Inflammatory macrophage (primary cell): ENCODE measurements at regions not wholly inside any gene's neighbourhood (a gene's known extent, or its start where the extent isn't known, plus 50 kb on each side); places are given as distances from the start of the nearest gene placed in this dataset.
"Not testable (repeated sequence)": the region's sequence is repeated elsewhere in the genome, so short reads cannot be mapped to it uniquely, and the experiment has no call there.

Source experiments
- DNase-seq, 2 donors: peaks; one replicate each; pipeline ENCODE4 v3.0.0-alpha.2; 2020 to 2022

DNA sequence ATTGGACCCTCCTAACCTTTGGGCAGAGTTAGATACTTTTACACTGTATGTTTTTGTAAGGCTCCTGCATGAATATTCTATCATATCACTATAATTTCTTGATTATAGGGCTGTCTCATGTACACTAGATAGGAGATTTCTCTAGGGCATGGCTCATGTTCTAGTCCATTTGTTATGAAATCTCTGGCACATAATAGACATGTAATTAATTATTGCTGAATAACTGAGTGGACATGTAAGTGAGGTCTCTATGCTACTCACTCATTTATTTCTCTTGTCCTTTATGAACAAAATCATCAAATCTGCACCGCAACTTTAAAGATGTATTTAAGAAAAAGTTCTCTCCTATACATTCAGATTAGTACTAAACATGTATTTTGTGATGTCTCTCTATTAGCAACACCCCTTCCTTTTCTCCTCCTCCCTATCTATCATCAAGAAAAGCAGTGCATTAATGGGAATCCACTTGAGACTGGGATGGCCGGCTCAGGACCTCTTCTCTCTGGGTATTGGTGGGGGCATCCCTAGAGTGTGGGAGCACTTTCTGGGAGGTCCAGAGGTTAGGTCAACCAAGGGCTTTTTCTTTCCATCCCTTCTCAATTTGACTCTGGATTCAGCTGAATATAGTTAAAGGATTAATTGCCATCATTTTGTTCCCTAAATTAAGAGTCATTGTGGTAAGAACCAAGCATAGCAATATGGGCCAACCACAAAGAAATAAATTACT, 168.0 kb upstream of the HMGA2 start:
- no peak for DNase-seq

DNA sequence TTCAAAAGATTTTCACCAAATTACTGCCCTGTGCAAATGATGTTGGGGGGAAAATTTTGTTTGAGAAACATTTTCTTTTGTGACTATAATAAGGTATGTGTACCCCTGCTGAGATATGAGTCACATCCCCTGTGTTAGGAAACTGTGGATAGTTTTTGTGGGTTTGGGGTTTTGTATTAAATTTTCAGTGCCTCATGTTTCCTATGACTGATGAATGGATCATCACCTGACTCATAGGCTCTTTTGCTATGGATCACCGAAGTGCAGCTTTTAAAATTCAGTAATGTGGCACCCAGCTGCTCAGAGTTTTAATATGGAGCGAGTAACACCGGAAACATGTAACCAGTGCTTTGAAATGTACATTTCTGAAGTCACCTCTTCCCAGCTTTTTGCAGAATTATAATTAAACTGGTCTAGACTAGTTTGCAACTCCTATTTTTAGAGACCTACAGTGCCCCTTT, 167.4 kb upstream of the HMGA2 start:
- DNase-seq = peak; percentile 3 to 11

DNA sequence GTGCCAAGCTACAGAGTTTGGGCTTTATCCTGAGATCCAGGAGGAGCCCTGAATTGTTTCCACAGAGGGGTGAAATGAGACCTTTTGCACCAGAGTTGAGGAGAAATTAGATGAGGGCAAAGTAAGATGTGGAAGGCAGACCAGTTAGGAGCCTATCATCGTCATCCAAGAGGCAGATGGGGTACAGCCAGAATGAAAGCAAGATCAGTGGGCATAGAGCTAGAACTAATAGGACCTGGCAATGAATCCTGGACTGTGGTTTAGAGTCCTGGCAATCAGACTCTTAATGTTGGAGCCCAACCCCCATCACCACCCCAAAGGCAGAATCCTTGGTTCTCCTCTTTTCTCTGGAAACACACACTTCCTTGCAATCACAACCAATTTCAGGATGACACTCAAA, 166.6 kb upstream of the HMGA2 start:
- DNase-seq = no peak

DNA sequence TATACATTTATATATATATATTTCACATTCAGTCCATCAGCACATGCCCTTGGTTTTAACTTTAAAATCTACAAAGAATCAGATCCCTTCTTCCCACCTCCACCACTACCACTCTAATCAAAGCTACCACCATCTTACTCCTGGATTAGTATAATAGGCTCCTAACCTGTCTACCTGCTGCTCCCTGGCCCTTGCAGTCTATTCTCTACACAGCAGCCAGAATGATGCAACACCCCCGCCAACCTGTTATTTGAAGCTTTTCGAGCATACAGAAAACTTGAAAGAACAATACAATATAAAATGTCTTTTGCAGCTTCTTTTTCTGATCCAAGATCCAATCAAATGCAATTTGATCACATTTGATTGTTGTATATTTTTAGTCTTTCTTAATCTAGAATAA, 165.9 kb upstream of the HMGA2 start:
- DNase-seq = no peak

DNA sequence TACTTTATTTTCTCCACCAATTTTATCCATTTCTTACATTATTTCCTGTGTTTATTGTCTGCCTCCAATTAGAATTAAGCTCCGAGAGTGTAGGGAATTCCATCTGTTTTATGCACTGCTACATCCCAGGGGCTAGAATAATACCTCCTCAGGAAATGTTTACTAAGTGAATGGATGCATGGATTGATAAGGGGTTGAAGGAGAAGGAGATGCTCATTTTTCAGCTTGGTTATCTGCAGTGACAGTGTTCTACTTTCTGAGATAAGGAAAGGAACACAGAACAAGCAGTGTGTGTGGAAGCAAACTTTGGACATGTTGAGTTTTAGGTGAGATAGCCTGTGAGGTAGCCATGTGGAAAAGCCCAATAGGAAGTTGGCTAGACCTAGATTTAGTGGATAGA, 164.6 kb upstream of the HMGA2 start:
- no peak for DNase-seq

DNA sequence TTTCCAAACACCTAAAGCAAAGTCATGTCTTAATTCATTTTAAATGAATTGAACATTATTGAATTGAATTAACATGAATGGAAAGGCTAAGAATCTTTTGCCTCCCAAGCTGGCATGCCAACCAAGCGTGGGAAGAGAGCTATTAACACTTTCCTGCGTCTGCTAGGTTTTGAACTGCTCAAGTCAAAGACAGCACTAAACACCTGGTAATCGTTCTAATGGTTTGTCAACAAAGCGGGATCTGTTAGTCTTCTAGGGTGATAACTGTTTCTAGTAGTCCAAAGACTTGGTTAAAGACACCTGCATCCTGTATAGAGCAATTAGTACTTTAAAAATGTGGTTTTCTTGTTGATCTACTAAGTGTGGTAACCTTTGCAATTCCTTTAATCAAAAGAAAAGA, 164.2 kb upstream of the HMGA2 start:
- no peak for DNase-seq

DNA sequence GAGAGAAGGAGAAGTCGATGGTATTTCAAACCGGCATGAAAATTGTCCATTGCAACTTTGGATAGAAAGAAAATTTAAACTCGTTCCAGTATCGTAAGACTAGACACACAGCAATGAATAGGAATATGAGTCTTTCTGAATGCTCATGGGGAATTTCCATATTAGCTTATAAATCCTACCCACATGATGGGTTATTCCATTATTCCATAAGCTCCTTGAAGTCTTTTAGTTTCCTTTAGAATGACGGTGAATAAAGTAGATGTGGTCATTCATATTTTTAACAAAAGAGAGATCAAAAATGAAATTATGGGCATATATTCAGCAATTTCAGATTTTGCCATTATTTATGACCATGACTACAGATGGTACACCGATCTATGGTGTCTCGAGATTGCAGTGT, 163.4 kb upstream of the HMGA2 start:
- DNase-seq = no peak

DNA sequence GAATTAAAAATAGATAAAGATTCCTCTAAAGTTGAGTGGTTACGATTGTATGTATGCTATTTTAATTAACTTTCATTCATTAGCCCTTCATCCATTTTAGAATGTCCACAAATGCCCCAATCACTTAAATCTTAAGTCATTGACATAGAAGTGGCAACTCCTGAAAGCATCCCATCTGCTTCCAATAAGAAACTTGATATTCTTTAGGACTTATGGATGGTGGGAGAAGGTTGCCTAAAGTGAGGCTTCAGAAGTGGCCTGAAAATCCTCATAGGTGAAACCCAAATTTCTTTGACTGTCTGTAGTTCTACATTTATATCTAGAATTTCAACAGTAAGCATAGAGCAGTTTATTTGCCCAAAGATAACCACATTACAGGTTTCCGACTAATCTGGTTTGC, 161.7 kb upstream of the HMGA2 start:
- DNase-seq = no peak

DNA sequence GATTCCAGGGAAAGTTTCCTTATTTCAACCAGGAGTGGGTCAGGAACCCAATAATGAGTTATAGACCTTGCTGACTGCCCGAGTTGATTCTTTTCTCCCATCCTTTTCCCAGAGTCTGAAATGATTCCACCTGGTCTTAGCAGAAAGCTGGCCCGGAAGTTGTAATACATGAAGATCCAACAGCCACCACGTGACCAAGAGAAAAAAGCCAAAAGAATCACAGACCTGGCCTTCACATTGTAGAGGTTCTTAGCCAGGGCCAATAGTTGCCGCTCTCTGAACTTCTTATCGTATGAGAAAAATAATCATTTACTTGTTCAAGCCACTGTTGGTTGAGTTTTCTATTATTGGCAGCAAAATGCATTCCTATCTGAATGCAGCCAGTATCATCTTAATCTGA, 161.2 kb upstream of the HMGA2 start:
- no peak for DNase-seq

DNA sequence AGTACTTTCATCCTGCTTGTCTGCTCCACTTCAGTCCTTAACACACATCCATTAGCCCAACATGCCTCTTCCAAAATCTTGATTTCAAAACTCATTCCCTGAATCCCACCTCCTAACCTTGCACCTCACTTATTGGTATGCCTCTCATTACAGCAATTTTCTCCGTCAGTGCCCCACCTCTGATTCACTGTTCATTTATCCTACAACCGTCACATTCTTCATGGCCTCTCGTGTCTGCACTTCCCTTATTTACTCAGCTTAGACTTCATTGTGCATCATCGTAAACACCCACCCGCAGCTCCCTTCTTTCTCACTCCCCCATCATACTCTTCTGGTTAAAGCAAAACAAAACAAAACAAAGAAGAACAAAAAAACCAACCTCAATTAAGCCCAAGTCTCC, 160.6 kb upstream of the HMGA2 start:
- DNase-seq = no peak

DNA sequence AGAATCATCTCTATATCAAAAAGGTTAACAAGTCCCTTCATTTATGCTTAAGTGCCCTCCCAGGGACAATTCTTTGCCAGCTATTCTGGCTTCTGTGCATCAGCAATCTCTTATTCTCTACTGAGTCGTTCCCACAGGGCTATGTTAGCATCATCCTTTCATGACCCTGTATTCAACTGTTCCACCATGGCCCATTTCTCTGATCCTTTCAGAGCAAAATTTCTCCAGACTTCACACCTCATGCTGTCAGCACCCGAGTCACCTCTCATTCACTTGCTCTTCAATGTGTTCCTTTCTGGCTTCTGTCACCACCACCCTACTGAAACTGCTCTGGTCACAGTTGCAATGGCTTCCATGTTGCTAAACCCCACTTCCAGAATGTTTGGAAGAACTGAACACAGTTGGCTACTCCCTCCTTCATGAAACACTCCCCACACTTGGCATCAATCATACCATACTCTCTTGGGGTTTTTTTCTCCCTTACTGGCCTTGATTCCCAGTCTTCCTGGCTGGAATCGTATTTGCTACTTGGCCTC, 159.5 kb upstream of the HMGA2 start:
- no peak for DNase-seq

DNA sequence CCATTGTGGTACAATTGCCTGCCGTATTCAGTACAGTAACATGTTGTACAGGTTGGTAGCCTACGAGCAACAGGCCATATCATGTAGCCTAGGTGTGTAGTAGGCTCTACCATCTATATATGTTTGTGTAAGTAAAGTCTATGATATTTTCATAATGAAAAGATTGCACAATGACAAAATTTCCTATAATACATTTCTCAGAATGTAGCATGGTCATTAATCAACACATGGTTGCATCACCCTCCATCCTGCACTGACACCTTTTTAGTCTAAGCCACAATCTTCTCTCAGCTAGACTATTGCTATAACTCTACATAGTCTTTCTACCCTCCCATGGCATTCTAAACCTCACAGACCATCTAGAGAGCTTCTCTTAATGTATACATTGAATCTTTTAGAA, 158.5 kb upstream of the HMGA2 start:
- DNase-seq = no peak

DNA sequence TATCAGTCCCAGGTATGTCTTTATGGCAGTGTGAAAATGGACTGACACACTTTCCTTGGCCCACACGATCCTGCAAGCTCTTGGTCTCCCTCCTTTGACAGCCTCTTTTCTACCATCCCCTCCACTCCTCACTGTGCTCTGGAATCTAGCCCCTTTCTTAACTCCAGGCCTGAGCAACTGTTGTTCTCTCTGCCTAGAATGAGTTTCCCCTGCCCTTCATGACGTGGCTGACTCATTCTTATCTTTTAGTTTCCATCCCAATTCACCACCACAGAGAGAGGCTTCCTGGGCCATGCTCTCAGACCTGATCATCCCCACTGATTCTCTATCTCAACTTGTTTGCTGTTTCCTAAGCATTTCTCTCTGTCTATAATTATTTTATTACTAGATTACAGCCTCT, 157.4 kb upstream of the HMGA2 start:
- DNase-seq = no peak

DNA sequence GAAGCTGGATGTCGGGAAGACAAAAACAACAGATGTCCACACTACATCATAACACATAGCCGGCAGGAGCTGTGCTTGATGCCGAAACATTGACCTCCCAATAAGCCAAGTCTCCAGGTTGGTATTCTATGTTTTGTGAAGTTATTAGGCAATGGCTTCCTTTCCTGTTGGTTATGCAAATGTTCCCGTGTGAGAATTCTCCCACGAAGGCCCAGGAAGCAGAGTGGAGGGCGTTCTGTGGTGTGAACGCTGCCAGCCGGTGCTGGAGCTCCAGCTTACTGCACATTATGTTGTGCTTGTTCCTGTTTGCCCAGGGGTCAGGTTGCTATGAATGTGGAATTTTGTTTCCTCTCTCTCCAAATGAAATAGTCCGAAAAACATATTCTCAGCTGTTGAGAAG, 156.4 kb upstream of the HMGA2 start:
- no peak for DNase-seq

DNA sequence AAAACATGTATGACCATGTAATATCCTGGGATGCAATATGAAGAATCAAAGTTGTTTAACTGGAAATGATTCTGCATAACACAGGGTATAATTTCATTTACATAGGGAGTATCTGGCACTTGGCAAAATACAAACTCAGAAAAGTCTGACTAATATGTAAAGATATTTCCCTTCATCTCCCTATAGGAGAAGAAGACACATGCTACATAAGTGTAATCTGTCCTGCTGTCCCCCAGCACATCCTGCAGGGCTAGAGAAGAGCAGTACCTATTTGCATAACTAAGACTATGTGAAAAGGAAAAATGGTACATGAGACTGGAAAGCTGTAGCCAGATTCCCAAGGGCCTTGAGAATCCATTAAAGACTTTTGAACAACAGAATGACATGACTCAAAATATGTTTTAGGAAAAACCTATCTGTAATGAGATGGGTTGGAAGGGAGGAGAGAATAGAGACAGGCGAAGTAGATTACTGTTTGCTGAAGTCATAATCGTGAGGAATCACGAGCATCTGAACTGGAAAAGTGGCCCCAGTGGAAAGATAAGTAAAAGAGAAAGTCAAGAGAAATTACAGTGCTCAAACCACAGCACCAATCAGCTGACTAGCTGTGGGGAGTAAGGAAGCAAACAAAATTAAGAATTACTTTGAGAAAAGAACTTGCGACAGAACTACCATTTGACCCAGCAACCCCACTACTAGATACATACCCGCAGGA, 155.1 kb upstream of the HMGA2 start:
- DNase-seq = no peak

DNA sequence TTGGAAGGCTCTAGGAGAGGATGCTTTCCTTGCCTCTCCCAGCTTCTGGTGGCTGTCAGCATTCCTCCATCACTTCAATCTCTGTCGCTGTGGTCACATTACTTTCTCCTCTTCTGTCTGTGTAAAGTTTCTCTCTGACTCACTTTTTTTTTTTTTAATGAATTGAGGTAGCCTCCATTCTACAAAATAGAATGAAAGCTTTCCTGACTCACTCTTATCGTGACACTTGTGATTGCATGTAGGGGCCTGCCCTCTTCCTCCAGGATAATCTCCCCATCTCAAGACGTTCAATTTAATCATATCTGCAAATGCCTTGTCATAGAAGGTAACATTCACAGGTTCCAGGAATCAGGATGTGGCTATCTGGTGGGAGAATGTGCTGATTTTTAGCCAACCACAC, 153.5 kb upstream of the HMGA2 start:
- no peak for DNase-seq

DNA sequence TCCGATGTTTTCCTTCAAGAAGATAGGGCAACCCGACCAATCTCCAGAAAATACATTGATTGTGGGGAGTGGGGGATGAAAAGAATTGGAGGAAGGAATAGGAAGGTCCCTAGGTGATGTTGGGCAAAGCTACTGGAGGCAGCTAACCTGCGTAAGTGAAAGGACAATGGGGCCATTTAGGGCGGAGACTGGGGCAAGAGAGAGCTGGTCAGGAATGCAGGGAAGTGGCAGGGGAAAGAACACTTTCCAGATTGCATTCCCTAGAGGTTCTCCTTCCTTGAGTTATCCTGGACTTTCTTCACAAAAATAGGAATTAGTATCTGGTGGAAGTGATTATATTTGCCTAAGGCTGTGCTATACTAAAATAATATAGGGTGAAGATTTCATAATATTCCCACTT, 151.8 kb upstream of the HMGA2 start:
- DNase-seq = no peak

DNA sequence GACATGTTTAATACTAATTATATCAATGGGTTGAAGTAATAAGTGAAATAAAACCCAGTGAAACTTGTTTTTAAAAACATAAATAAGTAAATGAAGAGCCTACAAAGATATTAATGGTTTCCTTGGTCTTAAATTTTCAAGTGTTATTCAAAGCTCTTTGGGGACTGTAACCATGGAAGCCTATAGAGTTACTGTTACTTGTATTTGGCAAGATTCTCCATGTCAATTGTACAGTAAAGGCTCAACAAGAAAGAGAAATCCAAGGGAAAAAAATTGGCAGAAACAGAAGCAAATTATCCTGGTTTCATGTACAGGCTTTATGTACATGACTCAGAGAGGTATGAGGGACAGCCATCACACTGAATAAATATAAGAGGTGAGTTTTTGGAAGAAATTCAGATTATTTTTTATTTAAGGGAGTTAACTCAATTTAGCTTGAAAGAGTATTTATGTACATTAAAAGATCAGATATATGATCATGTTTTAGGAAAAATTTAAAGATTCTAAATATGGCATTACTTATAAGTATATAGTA, 151.1 kb upstream of the HMGA2 start:
- no peak for DNase-seq

DNA sequence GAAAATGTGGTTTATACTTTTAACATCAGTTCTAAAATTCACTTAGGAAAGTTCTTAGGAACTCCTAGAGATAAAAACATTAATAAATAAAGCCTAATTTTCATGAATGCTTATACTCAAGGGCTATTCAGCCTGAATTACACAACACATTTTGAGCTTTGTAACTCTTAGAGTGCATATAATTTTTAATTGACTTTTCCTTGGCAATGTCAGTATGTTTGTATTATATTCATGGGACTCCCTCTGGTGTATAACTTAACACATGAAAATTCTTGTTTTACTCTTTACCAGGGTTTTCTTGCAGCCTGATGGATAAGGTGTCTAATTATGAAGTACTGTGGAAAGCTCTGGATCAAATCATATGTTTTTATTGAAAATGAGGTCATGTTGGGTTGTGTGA, 150.6 kb upstream of the HMGA2 start:
- no peak for DNase-seq

DNA sequence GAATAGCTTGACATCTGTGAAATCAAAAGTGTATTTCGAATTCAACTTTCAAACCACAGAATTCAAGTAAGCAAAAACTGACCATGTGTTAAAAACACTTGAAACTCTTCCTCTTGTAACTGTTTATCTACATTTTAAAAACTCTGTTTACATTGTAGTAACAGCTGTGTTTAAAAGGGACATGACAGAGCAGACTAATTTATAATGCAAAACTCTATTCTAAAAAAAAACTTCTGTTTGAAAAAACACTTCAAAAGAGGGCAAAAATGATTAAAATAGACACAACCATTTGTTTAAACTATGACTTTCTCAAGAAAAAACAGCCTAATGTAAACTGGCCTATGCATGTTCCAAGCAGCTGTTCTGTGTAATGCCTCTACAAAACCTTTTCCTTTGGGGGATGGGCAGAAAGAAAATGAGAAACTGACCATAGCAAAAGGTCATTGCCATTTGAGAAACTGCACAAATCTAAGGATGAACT, 149.1 kb upstream of the HMGA2 start:
- no peak for DNase-seq

DNA sequence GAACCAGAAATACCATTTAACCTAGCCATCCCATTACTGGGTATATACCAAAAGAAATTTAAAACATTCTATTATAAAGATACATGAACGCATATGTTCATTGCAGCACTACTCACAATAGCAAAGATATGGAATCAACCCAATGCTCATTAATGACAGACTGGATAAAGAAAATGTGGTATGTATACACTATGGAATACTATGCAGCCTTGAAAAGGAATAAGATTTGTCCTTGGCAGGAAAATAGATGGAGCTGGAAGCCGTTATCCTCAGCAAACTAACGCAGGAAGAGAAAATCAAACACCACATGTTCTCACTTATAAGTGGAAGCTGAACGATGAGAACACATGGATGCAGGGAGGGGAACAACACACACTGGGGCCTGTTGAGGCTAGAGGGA, 146.1 kb upstream of the HMGA2 start:
- DNase-seq = not testable (repeated sequence)

DNA sequence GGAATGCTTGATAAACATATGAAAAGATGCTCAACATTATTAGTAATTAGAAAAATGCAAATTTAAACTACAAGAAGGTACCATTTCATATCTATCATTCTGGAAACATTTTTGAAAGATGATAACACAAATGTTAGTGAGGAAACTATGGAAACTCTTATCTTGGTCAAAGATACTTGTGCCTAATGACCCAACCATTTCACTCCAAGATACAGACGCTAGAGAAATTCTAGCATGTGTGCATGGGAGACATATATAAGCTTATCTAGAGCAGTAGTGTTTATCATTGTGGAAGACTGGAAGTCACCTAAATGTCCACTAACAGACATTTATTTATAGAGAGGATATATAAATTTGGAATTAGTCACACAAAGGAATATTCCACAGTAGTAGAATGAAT, 143.1 kb upstream of the HMGA2 start:
- DNase-seq = no peak

DNA sequence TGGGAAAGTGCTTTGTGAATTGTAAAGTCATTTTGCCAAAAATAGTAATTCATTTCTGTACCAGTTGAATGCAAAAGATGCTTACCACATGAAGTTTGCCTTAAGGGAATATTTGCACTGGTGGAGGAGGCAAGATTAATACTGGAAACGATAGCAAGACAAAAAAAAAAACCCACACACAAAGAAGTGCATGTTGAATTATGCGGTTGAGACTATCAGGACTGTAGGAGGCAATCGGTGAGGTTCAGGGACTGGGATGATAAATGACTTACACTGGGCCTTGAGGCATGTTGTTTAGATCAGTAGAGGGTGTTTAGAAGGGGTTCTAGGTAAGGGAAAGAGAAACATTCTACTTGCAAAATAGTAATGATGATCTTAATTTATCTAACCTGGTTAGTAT, 142.2 kb upstream of the HMGA2 start:
- DNase-seq = no peak

DNA sequence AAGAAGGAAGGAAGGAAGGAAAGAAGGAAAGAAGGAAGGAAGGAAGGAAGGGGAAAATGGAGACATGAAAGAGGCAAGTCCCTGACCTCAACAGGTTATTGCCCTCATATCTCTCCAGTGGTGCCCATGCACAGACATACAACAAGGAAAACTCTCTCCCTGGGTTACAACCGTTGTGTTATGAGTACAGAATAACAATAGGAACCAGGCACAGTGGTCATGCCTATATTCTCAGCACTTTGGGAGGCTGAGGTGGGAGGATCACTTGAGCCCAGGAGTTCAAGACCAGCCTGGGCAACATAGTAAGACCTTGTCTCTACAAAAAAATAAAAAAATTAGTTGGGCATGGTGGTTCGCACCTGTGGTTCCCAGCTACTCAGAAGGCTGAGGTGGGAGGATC, 139.4 kb upstream of the HMGA2 start:
- no peak for DNase-seq
